Sigmoid colon (tissue), 6 donors: ENCODE measurements at regions not wholly inside any gene's neighbourhood (a gene's known extent, or its start where the extent isn't known, plus 50 kb on each side); places are given as distances from the start of the nearest gene placed in this dataset.
"Not testable (repeated sequence)": the region's sequence is repeated elsewhere in the genome, so short reads cannot be mapped to it uniquely, and the experiment has no call there.

Experiments used
- DNase-seq: peaks from one replicate; pipeline ENCODE4 v3.0.0-alpha.2; 2019
- H3K27ac ChIP-seq, 4 donors: fragments of 200-600 bp; sonication (generic); one replicate each; pipeline ENCODE4 v1.5.1; 2016 to 2019; ENCODE audit warnings: mild to moderate bottlenecking in 1 of 4
- H3K27me3 ChIP-seq, 3 donors: fragments of 200-600 bp; sonication (generic); one replicate each; pipeline ENCODE4 v1.5.1; 2019; ENCODE audit warnings: mild to moderate bottlenecking in 1 of 3
- H3K36me3 ChIP-seq, 4 donors: fragments of 200-600 bp; sonication (generic); one replicate each; pipeline ENCODE4 v1.5.1; 2016 to 2019
- H3K4me1 ChIP-seq, 4 donors: fragments of 200-600 bp; sonication (generic); one replicate each; pipeline ENCODE4 v1.5.1; 2017 to 2019
- H3K4me3 ChIP-seq, 4 donors: fragments of 200-600 bp; sonication (generic); one replicate each; pipeline ENCODE4 v1.5.1; 2017 to 2019; ENCODE audit warnings: mild to moderate bottlenecking in 2 of 4, moderate library complexity in 1 of 4
- H3K9me3 ChIP-seq, 4 donors: fragments of 200-600 bp in 3 of 4; sonication (generic) in 3 of 4; one replicate each; pipeline versions ENCODE4 v1.5.1 to v1.6.1; 2013 to 2019
- EP300 ChIP-seq, 4 donors: sonication (generic); formaldehyde crosslinking; IDR thresholded peaks; one replicate each; pipeline ENCODE4 v1.6.1; 2017; ENCODE audit warnings: antibody characterized with exemption in 4 of 4
- POLR2A ChIP-seq, 2 donors: fragments of 450-650 bp; IDR thresholded peaks; one replicate each; pipeline ENCODE4 v1.6.1; 2016; ENCODE audit warnings: antibody characterized with exemption in 2 of 2, mild to moderate bottlenecking in 2 of 2, moderate library complexity in 2 of 2
- POLR2AphosphoS5 ChIP-seq, 4 donors: sonication (generic); formaldehyde crosslinking; IDR thresholded peaks; one replicate each; pipeline ENCODE4 v1.6.1; 2017; ENCODE audit warnings: antibody characterized with exemption in 4 of 4
- WGBS, 2 donors: extraction: QIAGEN DNeasy Blood & Tissue Kit; methylation state at CpG; one replicate each; pipeline ENCODE4 v1.1.7; 2013; 5-methylcytosine and 5-hydroxymethylcytosine counted together
- intact Hi-C: fragments of 100-400 bp; cut with DNase I; formaldehyde crosslinking; loops from one replicate; pipeline ENCODE4 v1.15.1; 2023
- TF ChIP-seq, protein P1 (sequence below), 4 experiments: fragments of 450-650 bp in 3 of 4; fragments of 200-600 bp in 1 of 4; IDR thresholded peaks; one replicate each; pipeline ENCODE4 v1.5.1; 2016 to 2019; ENCODE audit warnings: antibody characterized with exemption in 4 of 4, mild to moderate bottlenecking in 3 of 4, moderate library complexity in 2 of 4
- donor health status: healthy with polysubstance abuse.
- donor health status: healthy.

DNA sequence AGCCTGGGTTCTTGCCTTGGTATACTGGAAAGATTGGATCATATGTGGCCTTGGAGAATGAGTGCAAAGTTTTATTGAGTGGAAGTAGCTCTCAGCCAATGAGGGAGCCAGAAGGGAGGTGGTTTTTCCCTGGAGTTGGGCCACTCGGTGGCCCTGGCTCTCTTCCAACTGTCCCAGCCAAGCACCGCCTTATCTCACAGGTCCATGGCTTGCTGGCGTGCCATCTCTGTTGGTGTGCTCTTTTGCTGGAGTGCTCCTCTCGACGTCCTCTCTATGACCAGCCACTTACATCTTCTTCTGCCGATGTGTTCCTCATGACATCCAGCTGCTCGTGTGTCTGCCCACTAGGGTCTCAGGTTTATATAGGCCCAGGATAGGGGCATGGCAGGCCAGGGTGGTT is 505.9 kb upstream of the SYNCRIP start:
- WGBS, 2 donors = 73 to 89% methylated on average over 7 of the region's 7 CpGs
- Histone ChIP-seq H3K36me3 (no peaks in the 10 kb centered on the region), H3K9me3 (no peaks in the 10 kb centered on the region), H3K27me3 (no peaks in the 10 kb centered on the region), H3K4me3 (no peak overlapping the region), H3K4me1 (no peaks in the 10 kb centered on the region), H3K27ac (no peak overlapping the region)
- intact Hi-C loops = no loop called here
- no peak for DNase-seq
- TF ChIP-seq POLR2A (IDR thresholded peaks at IDR 0.05) (no peak), EP300 (IDR thresholded peaks at IDR 0.05) (no peak), POLR2AphosphoS5 (IDR thresholded peaks at IDR 0.05) (no peak)
- TF ChIP-seq, protein P1, sequence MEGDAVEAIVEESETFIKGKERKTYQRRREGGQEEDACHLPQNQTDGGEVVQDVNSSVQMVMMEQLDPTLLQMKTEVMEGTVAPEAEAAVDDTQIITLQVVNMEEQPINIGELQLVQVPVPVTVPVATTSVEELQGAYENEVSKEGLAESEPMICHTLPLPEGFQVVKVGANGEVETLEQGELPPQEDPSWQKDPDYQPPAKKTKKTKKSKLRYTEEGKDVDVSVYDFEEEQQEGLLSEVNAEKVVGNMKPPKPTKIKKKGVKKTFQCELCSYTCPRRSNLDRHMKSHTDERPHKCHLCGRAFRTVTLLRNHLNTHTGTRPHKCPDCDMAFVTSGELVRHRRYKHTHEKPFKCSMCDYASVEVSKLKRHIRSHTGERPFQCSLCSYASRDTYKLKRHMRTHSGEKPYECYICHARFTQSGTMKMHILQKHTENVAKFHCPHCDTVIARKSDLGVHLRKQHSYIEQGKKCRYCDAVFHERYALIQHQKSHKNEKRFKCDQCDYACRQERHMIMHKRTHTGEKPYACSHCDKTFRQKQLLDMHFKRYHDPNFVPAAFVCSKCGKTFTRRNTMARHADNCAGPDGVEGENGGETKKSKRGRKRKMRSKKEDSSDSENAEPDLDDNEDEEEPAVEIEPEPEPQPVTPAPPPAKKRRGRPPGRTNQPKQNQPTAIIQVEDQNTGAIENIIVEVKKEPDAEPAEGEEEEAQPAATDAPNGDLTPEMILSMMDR (IDR thresholded peaks at IDR 0.05) = no peak

DNA sequence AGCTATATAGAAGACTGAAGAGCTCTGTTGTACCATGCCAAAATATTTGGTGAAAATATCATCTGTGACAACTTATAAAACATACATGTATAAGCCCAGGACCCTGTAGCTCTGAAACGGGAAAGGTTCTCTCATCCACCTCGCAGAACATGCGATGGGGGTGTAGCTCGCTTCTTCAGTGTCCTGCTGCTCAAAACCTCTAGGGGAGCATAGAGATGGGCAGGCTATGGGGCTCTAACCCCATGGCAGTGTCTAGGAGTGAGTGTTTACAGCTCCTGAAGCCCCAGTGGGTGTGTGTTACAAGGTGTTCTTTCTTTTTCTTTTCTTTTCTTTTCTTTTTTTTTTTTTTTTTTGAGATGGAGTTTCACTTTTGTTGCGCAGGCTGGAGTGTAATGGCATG is 505.2 kb upstream of the SYNCRIP start:
- Histone ChIP-seq H3K27ac (no peak overlapping the region), H3K36me3 (no peaks in the 10 kb centered on the region), H3K9me3 (no peaks in the 10 kb centered on the region), H3K4me1 (no peaks in the 10 kb centered on the region), H3K4me3 (no peak overlapping the region), H3K27me3 (no peaks in the 10 kb centered on the region)
- 86 to 87% methylated on average over 5 of the region's 5 CpGs for WGBS, 2 donors
- no peak for TF ChIP-seq POLR2AphosphoS5 (IDR thresholded peaks at IDR 0.05)
- TF ChIP-seq POLR2A (IDR thresholded peaks at IDR 0.05) = no peak
- TF ChIP-seq, protein P1 (IDR thresholded peaks at IDR 0.05) = no peak
- TF ChIP-seq EP300 (IDR thresholded peaks at IDR 0.05) = no peak
- intact Hi-C loops = no loop called here
- no peak for DNase-seq

DNA sequence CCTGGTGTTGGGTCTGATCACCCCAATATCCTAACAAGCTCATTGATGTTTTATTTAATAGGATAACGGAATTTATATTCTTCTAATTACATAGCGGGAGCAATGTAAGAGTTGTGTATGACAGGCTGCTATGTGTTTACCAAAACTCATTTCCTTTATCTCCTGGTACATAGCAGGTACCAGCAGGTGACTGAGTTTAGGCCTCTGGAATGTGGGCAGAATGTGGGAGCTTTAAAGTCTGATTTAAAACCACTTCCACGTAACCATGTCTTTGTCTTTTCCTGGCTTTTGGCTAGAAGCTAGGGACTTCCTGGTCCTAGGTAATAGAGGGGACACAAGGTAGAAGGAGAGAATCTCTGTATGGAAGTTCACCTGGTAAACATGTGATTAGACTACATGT is 504.6 kb upstream of the SYNCRIP start:
- Histone ChIP-seq H3K4me1 (no peaks in the 10 kb centered on the region), H3K9me3 (no peaks in the 10 kb centered on the region), H3K36me3 (no peaks in the 10 kb centered on the region), H3K4me3 (no peak overlapping the region), H3K27ac (no peak overlapping the region), H3K27me3 (no peaks in the 10 kb centered on the region)
- no peak for TF ChIP-seq POLR2A (IDR thresholded peaks at IDR 0.05)
- TF ChIP-seq EP300 (IDR thresholded peaks at IDR 0.05) = no peak
- TF ChIP-seq, protein P1 (IDR thresholded peaks at IDR 0.05) = no peak
- no peak for TF ChIP-seq POLR2AphosphoS5 (IDR thresholded peaks at IDR 0.05)
- DNase-seq = no peak
- WGBS, 2 donors = 92 to 98% methylated on average over 3 of the region's 3 CpGs
- intact Hi-C loops = no loop called here

DNA sequence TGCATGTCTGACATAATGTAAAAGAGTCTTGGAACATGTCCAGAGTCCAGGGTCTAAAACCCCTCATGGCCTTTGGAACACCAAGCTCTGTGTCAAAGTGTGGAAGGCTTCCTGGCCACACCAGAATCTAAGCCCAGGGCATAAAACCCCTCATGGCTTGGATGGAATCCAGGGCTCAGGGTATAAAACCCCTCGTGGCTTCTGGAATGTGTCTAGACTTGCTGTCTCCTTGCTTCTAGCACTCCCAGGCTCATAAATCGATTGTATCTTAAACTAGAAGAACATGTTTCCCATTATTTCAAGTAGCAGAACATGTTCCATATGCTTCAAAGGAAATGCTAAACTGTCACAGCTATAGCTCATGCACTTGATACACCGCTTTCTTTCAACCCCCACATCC is 504.1 kb upstream of the SYNCRIP start:
- DNase-seq, H3K4me3 ChIP-seq, H3K27me3 ChIP-seq, H3K4me1 ChIP-seq, H3K36me3 ChIP-seq, H3K9me3 ChIP-seq, intact Hi-C loops, H3K27ac ChIP-seq: not testable (repeated sequence)
- WGBS, 2 donors = 41 to 46% methylated on average over 3 of the region's 3 CpGs

DNA sequence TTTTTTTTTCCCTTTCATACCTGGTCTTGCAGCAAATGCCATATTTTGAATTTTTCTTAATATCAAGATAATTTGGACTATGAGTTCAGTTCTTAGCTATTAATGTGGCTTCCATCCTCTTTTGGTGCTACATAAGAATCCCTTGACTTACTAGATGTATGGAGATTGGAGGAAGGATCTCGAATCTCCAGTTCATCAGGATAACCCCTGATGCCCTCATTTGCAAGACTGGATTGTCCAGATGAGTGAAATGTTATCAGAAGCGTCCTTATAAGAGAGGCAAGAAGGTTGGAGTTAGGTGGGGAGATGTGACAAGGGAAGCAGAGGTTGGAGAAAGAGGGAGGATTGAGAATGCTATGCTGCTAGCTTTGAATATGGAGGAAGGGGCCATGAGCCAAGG is 499.6 kb upstream of the SYNCRIP start:
- DNase-seq = no peak
- intact Hi-C loops = no loop called here
- TF ChIP-seq EP300 (IDR thresholded peaks at IDR 0.05) (no peak), POLR2A (IDR thresholded peaks at IDR 0.05) (no peak), POLR2AphosphoS5 (IDR thresholded peaks at IDR 0.05) (no peak)
- TF ChIP-seq, protein P1 (IDR thresholded peaks at IDR 0.05) = no peak
- H3K36me3 ChIP-seq = no peaks in the 10 kb centered on the region
- H3K4me3 ChIP-seq = no peak overlapping the region
- no peaks in the 10 kb centered on the region for H3K9me3 ChIP-seq
- no peaks in the 10 kb centered on the region for H3K4me1 ChIP-seq
- H3K27ac ChIP-seq = no peak overlapping the region
- H3K27me3 ChIP-seq = no peaks in the 10 kb centered on the region
- 33 to 60% methylated on average over 2 of the region's 2 CpGs for WGBS, 2 donors
